Endothelial cell of umbilical vein (primary cell): ENCODE measurements at regions not wholly inside any gene's neighbourhood (a gene's known extent, or its start where the extent isn't known, plus 50 kb on each side); places are given as distances from the start of the nearest gene placed in this dataset.
A peak's percentile ranks its signal among the peaks of the same experiment; 100 is the strongest.
"Not testable (repeated sequence)": the region's sequence is repeated elsewhere in the genome, so short reads cannot be mapped to it uniquely, and the experiment has no call there.

Experiments used
- BruUV-seq: library from RNA; stranded (reverse); fragments of 400-500 nt; replicated peaks from 2 replicates; lab custom pipeline; 2021; lab: Mats Ljungman, UMichigan
- CTCF ChIA-PET: fragments of 300-600, 350-600 bp; sonication (Branson Sonifier 250); formaldehyde crosslinking; loops from one replicate; lab custom pipeline; 2021; ENCODE audit warnings: antibody characterized with exemption, inconsistent platforms; lab: Charles Lee
- POLR2A ChIA-PET: fragments of 300-600, 350-600 bp; sonication (Branson Sonifier 250); formaldehyde crosslinking; loops from one replicate; lab custom pipeline; 2021; ENCODE audit warnings: antibody characterized with exemption, inconsistent platforms; lab: Charles Lee
- DNase-seq: peaks from one replicate; pipeline ENCODE4 v3.0.0-alpha.2; 2011; ENCODE audit warnings: low read depth, low spot score
- FAIRE-seq: peaks from 2 replicates; lab custom pipeline; 2011; peaks lifted over from hg19 to GRCh38; lab: Jason Lieb, UNC
- H2AFZ ChIP-seq: 2 replicates; pipeline ENCODE4 v1.6.0; 2012; ENCODE audit warnings: low read depth, low read length, control low read depth, inconsistent platforms
- H3K27ac ChIP-seq: 2 replicates; pipeline ENCODE4 v1.5.1; 2011; ENCODE audit warnings: low read depth, mild to moderate bottlenecking, control low read depth, low read length, moderate library complexity; ENCODE audit not compliant: insufficient read depth
- H3K27me3 ChIP-seq, 2 experiments: 2 replicates each; pipeline versions ENCODE4 v1.6.0 to v1.6.1; 2011; ENCODE audit warnings: low read length in 2 of 2, mixed read lengths in 1 of 2; ENCODE audit not compliant: control insufficient read depth in 2 of 2, insufficient read depth in 2 of 2
- H3K36me3 ChIP-seq, 2 experiments: 2 replicates in 1 of 2; 3 replicates in 1 of 2; pipeline ENCODE4 v1.5.1; 2011; ENCODE audit warnings: low read length in 2 of 2, mild to moderate bottlenecking in 1 of 2, moderate library complexity in 1 of 2; ENCODE audit not compliant: control insufficient read depth in 2 of 2, insufficient read depth in 2 of 2; ENCODE audit errors: extremely low read depth in 1 of 2
- H3K4me1 ChIP-seq: 3 replicates; pipeline ENCODE4 v1.5.1; 2011; ENCODE audit warnings: mild to moderate bottlenecking, low read length; ENCODE audit not compliant: control insufficient read depth, insufficient read depth; ENCODE audit errors: extremely low read depth
- H3K4me2 ChIP-seq: 2 replicates; pipeline ENCODE4 v1.6.1; 2011; ENCODE audit warnings: low read length, control low read depth, mixed read lengths; ENCODE audit not compliant: insufficient read depth
- H3K4me3 ChIP-seq, 3 experiments: fragments of 200-600 bp in 1 of 3; sonication (generic), shearing (Covaris generic) in 1 of 3; replicated peaks in 1 of 3; 2 replicates each; pipeline ENCODE4 v1.5.1; 2011 to 2016; ENCODE audit warnings: control low read depth in 3 of 3, low read length in 3 of 3, mild to moderate bottlenecking in 2 of 3, inconsistent platforms in 1 of 3, low read depth in 1 of 3, moderate library complexity in 1 of 3; ENCODE audit not compliant: insufficient read depth in 1 of 3
- H3K79me2 ChIP-seq: 2 replicates; pipeline ENCODE4 v1.6.0; 2012; ENCODE audit warnings: low read length, inconsistent platforms; ENCODE audit not compliant: control insufficient read depth, insufficient read depth
- H3K9ac ChIP-seq: replicated peaks from 2 replicates; pipeline ENCODE3; 2011; ENCODE audit warnings: low read length, control low read depth; ENCODE audit not compliant: insufficient read depth; ENCODE audit errors: extremely low read depth
- H3K9me1 ChIP-seq: replicated peaks from 3 replicates; pipeline ENCODE4 v1.6.0; 2011; ENCODE audit warnings: mild to moderate bottlenecking, low read length; ENCODE audit not compliant: control insufficient read depth, insufficient read depth; ENCODE audit errors: extremely low read depth
- H3K9me3 ChIP-seq: replicated peaks from 2 replicates; pipeline ENCODE4 v1.5.1; 2012; ENCODE audit warnings: low read length, inconsistent platforms; ENCODE audit not compliant: control insufficient read depth, insufficient read depth
- H4K20me1 ChIP-seq: replicated peaks from 2 replicates; pipeline ENCODE3; 2011; ENCODE audit warnings: mild to moderate bottlenecking, low read length; ENCODE audit not compliant: control insufficient read depth, insufficient read depth; ENCODE audit errors: extremely low read depth
- CTCF ChIP-seq, 2 donors: IDR thresholded peaks; 1 replicate in 1 of 2; 2 replicates in 1 of 2; pipeline ENCODE4 v1.5.1; 2011; ENCODE audit warnings: low read length in 2 of 2, mild to moderate bottlenecking in 2 of 2, moderate library complexity in 2 of 2, control low read depth in 1 of 2, inconsistent platforms in 1 of 2, low read depth in 1 of 2; ENCODE audit not compliant: insufficient read depth in 1 of 2; ENCODE audit errors: extremely low read depth in 1 of 2
- EZH2 ChIP-seq: IDR thresholded peaks from 2 replicates; pipeline ENCODE4 v1.6.1; 2012; ENCODE audit warnings: borderline replicate concordance, low read depth, mild to moderate bottlenecking, moderate library complexity, low read length, inconsistent platforms; ENCODE audit not compliant: severe bottlenecking
- FOS ChIP-seq: IDR thresholded peaks from 2 replicates; pipeline ENCODE4 v1.6.1; 2011; ENCODE audit warnings: mild to moderate bottlenecking, low read length, moderate library complexity, borderline replicate concordance; ENCODE audit not compliant: insufficient read depth
- GATA2 ChIP-seq: IDR thresholded peaks from 2 replicates; pipeline ENCODE4 v1.7.0; 2011; ENCODE audit warnings: low read depth, mild to moderate bottlenecking, moderate library complexity, mixed read lengths, low read length; ENCODE audit not compliant: insufficient read length, insufficient read depth
- JUN ChIP-seq: IDR thresholded peaks from 2 replicates; pipeline ENCODE4 v1.6.1; 2011; ENCODE audit warnings: borderline replicate concordance, low read depth; ENCODE audit not compliant: insufficient read length, insufficient read depth
- MAX ChIP-seq: IDR thresholded peaks from 2 replicates; pipeline ENCODE4 v1.6.1; 2011; ENCODE audit not compliant: insufficient read depth, insufficient read length
- MYC ChIP-seq: IDR thresholded peaks from one replicate; pipeline ENCODE4 v1.6.1; 2011; ENCODE audit warnings: mild to moderate bottlenecking, low read depth, low read length
- POLR2A ChIP-seq: IDR thresholded peaks from 2 replicates; pipeline ENCODE4 v1.6.1; 2012; ENCODE audit warnings: low read depth, mild to moderate bottlenecking, control low read depth, low read length
- POLR2AphosphoS5 ChIP-seq: IDR thresholded peaks from 2 replicates; pipeline ENCODE4 v1.6.1; 2012; ENCODE audit warnings: low read depth, mild to moderate bottlenecking, control low read depth, low read length, moderate library complexity; ENCODE audit not compliant: insufficient read depth
- dilution Hi-C: fragments of 300-500 bp; cut with MboI; formaldehyde crosslinking; loops from one replicate; pipeline ENCODE4 v1.15.0; 2019; ENCODE audit warnings: low sequenced_read_pairs; ENCODE audit not compliant: extremely low pct_ligation_motif_present
- intact Hi-C: fragments of 100-400 bp; cut with micrococcal nuclease; formaldehyde crosslinking; loops from one replicate; pipeline ENCODE4 v1.10.0; 2022

- Histone ChIP-seq H3K79me2 (no peaks in the 10 kb centered on the region), H3K27ac (no peak overlapping the region), H3K4me2 (no peak overlapping the region), H4K20me1 (no peaks in the 10 kb centered on the region), H3K9me1 (no peaks in the 10 kb centered on the region), H2AFZ (no peak overlapping the region), H3K9ac (no peak overlapping the region), H3K36me3 (no peaks in the 10 kb centered on the region), H3K4me1 (no peaks in the 10 kb centered on the region), H3K4me3 (no peak overlapping the region), H3K27me3 (no peaks in the 10 kb centered on the region), H3K9me3 (no peaks in the 10 kb centered on the region)
- BruUV-seq = no TSS peak
- POLR2A ChIA-PET = no interaction called here
- TF ChIP-seq JUN (no peak), MYC (no peak), MAX (no peak), EZH2 (no peak), POLR2A (no peak), GATA2 (no peak), CTCF (IDR thresholded peaks at IDR 0.05; ENCODE audit: extremely low read depth in 1 of 2, insufficient read depth in 1 of 2, low read depth in 1 of 2, low read length in 2 of 2) (no peak), FOS (no peak), POLR2AphosphoS5 (no peak)
- intact Hi-C loops (no loop called here), dilution Hi-C loops (no loop called here)
- CTCF ChIA-PET = no interaction called here
- no peak for DNase-seq
- FAIRE-seq = no peak
Observed at GRCh38 chr11:134853992-134854991, 442.2 kb upstream of the B3GAT1 start.

GRCh38 chr11:134851503-134852224, 439.6 kb upstream of the B3GAT1 start:
- H3K36me3 ChIP-seq, H3K9me1 ChIP-seq, H3K9ac ChIP-seq, CTCF ChIA-PET, POLR2A ChIA-PET, H3K9me3 ChIP-seq, H4K20me1 ChIP-seq, dilution Hi-C loops, H3K27ac ChIP-seq, DNase-seq, H3K4me1 ChIP-seq, H3K27me3 ChIP-seq, H2AFZ ChIP-seq, H3K79me2 ChIP-seq, FAIRE-seq, H3K4me3 ChIP-seq, intact Hi-C loops, BruUV-seq: not testable (repeated sequence)
- H3K4me2 ChIP-seq = peak overlapping the region; percentile 55
